ENCODE measurements at regions not wholly inside any gene's neighbourhood (a gene's known extent, or its start where the extent isn't known, plus 50 kb on each side); places are given as distances from the start of the nearest gene placed in this dataset.

DNA sequence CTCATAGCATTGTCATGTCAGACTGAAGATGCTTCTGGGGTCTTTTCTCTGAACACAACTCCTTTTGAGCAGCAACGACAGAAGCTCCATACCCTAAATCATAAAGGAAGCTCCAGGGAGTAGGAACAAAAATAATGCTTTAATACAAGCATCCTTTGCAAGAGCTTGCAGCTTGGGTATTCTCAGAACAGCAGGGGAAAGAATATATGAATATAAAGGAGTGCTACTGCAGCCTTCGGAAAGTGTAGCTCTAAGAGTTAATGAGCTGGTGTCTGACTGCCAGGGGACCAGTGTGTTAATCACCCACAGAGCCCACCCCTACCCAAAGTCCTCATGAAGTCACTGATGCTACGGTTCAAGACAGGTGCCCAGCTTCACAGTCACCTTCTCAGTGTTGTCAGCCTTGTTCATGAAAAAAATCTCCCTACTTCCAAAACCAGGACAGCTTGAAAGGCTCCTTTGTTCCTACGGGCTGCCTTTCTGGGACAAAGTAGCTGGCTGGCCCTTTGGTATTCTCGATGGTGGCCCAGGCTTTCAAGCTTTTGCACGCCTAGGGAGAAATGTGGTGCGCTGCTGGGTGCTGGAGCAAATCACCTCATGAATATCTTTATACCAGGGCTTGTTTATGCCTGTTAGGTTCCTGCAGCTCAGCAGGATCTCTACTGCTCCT, 259.7 kb downstream of the CMPK2 start (continued):
- TF ChIP-seq, protein P1, sequence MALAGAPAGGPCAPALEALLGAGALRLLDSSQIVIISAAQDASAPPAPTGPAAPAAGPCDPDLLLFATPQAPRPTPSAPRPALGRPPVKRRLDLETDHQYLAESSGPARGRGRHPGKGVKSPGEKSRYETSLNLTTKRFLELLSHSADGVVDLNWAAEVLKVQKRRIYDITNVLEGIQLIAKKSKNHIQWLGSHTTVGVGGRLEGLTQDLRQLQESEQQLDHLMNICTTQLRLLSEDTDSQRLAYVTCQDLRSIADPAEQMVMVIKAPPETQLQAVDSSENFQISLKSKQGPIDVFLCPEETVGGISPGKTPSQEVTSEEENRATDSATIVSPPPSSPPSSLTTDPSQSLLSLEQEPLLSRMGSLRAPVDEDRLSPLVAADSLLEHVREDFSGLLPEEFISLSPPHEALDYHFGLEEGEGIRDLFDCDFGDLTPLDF (CRISPR knock-in tag; IDR thresholded peaks at IDR 0.05) = no peak
- TF ChIP-seq CBFB (CRISPR knock-in tag; IDR thresholded peaks at IDR 0.05; ENCODE audit: low read depth) (no peak), NR2C2 (CRISPR knock-in tag; IDR thresholded peaks at IDR 0.05) (no peak), FOXK1 (CRISPR knock-in tag; IDR thresholded peaks at IDR 0.05) (no peak), EMX1 (CRISPR knock-in tag; IDR thresholded peaks at IDR 0.05) (no peak), ZNF219 (CRISPR knock-in tag; IDR thresholded peaks at IDR 0.05; ENCODE audit: borderline replicate concordance) (no peak)

DNA sequence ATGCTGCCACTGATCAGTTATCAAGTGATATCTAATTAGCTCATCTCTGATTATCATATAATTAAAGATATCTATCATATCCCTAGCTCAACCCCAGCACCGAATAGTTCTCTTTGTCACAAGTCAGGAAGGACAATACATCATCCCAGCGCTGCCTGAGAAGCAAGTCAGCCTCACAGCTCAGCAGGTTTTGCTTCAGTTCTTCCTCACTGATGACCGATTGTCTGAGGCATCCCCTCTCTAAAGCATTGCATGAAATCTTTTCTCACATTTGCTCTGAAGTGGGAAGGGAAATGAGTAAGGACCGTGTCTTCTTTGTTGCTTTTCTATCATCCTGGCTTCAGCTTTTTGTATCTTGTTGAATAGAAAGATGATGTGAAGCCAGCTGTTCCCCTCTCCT, 247.9 kb downstream of the CMPK2 start:
- H3K27me3 Mint-ChIP-seq (ENCODE audit: low read depth) = peaks cover 8% of the 10 kb centered on the region
- ChIA-PET POLR2A (no interaction called here), CTCF (no interaction called here)
- H3K4me1 Mint-ChIP-seq = no peaks in the 10 kb centered on the region
- DNase-seq (ENCODE audit: low spot score) (no peak), ATAC-seq (no peak)
- TF ChIP-seq CREB1 (CRISPR knock-in tag; IDR thresholded peaks at IDR 0.05) (no peak), ZNF263 (CRISPR knock-in tag; IDR thresholded peaks at IDR 0.05; ENCODE audit: low read depth) (no peak), NFYB (CRISPR knock-in tag; conservative IDR thresholded peaks at IDR 0.05; ENCODE audit: low read depth) (no peak), KAT7 (CRISPR knock-in tag; IDR thresholded peaks at IDR 0.05; ENCODE audit: borderline replicate concordance) (no peak), ZNF396 (CRISPR knock-in tag; IDR thresholded peaks at IDR 0.05; ENCODE audit: borderline replicate concordance) (no peak), MXD4 (CRISPR knock-in tag; IDR thresholded peaks at IDR 0.05; ENCODE audit: borderline replicate concordance) (no peak), CBFB (CRISPR knock-in tag; IDR thresholded peaks at IDR 0.05; ENCODE audit: low read depth) (no peak), GABPB1 (CRISPR knock-in tag; IDR thresholded peaks at IDR 0.05) (no peak), TP53 (CRISPR knock-in tag; IDR thresholded peaks at IDR 0.05) (no peak), CREM (CRISPR knock-in tag; IDR thresholded peaks at IDR 0.05) (no peak), NR2C2 (CRISPR knock-in tag; IDR thresholded peaks at IDR 0.05) (no peak), SOX15 (CRISPR knock-in tag; IDR thresholded peaks at IDR 0.05) (no peak), TEAD4 (CRISPR knock-in tag; IDR thresholded peaks at IDR 0.05) (no peak), IRF2 (CRISPR knock-in tag; IDR thresholded peaks at IDR 0.05; ENCODE audit: borderline replicate concordance, low read depth) (no peak), PRRX2 (CRISPR knock-in tag; IDR thresholded peaks at IDR 0.05) (no peak), EMX1 (CRISPR knock-in tag; IDR thresholded peaks at IDR 0.05) (no peak)
- TF ChIP-seq, protein P2, sequence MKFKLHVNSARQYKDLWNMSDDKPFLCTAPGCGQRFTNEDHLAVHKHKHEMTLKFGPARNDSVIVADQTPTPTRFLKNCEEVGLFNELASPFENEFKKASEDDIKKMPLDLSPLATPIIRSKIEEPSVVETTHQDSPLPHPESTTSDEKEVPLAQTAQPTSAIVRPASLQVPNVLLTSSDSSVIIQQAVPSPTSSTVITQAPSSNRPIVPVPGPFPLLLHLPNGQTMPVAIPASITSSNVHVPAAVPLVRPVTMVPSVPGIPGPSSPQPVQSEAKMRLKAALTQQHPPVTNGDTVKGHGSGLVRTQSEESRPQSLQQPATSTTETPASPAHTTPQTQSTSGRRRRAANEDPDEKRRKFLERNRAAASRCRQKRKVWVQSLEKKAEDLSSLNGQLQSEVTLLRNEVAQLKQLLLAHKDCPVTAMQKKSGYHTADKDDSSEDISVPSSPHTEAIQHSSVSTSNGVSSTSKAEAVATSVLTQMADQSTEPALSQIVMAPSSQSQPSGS (CRISPR knock-in tag; IDR thresholded peaks at IDR 0.05; ENCODE audit: borderline replicate concordance, low read depth) = no peak
- TF ChIP-seq, protein P3, sequence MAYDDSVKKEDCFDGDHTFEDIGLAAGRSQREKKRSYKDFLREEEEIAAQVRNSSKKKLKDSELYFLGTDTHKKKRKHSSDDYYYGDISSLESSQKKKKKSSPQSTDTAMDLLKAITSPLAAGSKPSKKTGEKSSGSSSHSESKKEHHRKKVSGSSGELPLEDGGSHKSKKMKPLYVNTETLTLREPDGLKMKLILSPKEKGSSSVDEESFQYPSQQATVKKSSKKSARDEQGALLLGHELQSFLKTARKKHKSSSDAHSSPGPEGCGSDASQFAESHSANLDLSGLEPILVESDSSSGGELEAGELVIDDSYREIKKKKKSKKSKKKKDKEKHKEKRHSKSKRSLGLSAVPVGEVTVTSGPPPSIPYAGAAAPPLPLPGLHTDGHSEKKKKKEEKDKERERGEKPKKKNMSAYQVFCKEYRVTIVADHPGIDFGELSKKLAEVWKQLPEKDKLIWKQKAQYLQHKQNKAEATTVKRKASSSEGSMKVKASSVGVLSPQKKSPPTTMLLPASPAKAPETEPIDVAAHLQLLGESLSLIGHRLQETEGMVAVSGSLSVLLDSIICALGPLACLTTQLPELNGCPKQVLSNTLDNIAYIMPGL (CRISPR knock-in tag; IDR thresholded peaks at IDR 0.05) = no peak
- TF ChIP-seq, protein P4, sequence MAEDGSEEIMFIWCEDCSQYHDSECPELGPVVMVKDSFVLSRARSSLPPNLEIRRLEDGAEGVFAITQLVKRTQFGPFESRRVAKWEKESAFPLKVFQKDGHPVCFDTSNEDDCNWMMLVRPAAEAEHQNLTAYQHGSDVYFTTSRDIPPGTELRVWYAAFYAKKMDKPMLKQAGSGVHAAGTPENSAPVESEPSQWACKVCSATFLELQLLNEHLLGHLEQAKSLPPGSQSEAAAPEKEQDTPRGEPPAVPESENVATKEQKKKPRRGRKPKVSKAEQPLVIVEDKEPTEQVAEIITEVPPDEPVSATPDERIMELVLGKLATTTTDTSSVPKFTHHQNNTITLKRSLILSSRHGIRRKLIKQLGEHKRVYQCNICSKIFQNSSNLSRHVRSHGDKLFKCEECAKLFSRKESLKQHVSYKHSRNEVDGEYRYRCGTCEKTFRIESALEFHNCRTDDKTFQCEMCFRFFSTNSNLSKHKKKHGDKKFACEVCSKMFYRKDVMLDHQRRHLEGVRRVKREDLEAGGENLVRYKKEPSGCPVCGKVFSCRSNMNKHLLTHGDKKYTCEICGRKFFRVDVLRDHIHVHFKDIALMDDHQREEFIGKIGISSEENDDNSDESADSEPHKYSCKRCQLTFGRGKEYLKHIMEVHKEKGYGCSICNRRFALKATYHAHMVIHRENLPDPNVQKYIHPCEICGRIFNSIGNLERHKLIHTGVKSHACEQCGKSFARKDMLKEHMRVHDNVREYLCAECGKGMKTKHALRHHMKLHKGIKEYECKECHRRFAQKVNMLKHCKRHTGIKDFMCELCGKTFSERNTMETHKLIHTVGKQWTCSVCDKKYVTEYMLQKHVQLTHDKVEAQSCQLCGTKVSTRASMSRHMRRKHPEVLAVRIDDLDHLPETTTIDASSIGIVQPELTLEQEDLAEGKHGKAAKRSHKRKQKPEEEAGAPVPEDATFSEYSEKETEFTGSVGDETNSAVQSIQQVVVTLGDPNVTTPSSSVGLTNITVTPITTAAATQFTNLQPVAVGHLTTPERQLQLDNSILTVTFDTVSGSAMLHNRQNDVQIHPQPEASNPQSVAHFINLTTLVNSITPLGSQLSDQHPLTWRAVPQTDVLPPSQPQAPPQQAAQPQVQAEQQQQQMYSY (CRISPR knock-in tag; IDR thresholded peaks at IDR 0.05) = no peak
- TF ChIP-seq, protein P5, sequence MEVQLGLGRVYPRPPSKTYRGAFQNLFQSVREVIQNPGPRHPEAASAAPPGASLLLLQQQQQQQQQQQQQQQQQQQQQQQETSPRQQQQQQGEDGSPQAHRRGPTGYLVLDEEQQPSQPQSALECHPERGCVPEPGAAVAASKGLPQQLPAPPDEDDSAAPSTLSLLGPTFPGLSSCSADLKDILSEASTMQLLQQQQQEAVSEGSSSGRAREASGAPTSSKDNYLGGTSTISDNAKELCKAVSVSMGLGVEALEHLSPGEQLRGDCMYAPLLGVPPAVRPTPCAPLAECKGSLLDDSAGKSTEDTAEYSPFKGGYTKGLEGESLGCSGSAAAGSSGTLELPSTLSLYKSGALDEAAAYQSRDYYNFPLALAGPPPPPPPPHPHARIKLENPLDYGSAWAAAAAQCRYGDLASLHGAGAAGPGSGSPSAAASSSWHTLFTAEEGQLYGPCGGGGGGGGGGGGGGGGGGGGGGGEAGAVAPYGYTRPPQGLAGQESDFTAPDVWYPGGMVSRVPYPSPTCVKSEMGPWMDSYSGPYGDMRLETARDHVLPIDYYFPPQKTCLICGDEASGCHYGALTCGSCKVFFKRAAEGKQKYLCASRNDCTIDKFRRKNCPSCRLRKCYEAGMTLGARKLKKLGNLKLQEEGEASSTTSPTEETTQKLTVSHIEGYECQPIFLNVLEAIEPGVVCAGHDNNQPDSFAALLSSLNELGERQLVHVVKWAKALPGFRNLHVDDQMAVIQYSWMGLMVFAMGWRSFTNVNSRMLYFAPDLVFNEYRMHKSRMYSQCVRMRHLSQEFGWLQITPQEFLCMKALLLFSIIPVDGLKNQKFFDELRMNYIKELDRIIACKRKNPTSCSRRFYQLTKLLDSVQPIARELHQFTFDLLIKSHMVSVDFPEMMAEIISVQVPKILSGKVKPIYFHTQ (CRISPR knock-in tag; IDR thresholded peaks at IDR 0.05) = no peak
- peaks cover 73% of the 10 kb centered on the region for H3K9me3 Mint-ChIP-seq
- H3K27ac Mint-ChIP-seq = no peak overlapping the region
- no peak overlapping the region for H3K4me3 Mint-ChIP-seq
- peaks cover 55% of the 10 kb centered on the region for H3K36me3 Mint-ChIP-seq

Measured in WTC11 (cell line).